ENCODE measurements at regions not wholly inside any gene's neighbourhood (a gene's known extent, or its start where the extent isn't known, plus 50 kb on each side); places are given as distances from the start of the nearest gene placed in this dataset.

DNA sequence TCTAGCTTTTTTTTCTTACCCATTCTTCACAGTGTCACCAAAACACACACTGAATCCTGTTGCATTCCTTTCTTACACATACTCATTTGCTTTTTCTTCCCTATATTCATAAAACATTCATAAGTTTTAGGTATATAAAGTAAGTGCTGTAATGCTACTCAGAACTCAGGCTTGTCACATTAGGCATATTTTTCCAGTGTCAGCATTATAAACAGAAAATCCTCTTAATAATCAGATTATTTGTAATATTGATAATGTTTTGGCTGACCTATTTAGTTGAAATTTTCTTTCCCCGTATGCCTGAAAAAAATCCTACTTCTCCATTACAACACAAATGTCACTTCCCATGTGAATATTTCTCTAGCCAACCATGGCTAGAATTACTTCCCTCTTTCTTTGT lies 743.0 kb upstream of the NUDT12 start:
- no peak for ATAC-seq (ENCODE audit: low read depth)
- Mint-ChIP-seq H3K27me3 (no peaks in the 10 kb centered on the region), H3K4me3 (no peak overlapping the region), H3K27ac (no peak overlapping the region), H3K9me3 (peaks cover 4% of the 10 kb centered on the region), H3K4me1 (no peaks in the 10 kb centered on the region), H3K36me3 (ENCODE audit: low read depth) (no peaks in the 10 kb centered on the region)
- TF ChIP-seq, protein P1, sequence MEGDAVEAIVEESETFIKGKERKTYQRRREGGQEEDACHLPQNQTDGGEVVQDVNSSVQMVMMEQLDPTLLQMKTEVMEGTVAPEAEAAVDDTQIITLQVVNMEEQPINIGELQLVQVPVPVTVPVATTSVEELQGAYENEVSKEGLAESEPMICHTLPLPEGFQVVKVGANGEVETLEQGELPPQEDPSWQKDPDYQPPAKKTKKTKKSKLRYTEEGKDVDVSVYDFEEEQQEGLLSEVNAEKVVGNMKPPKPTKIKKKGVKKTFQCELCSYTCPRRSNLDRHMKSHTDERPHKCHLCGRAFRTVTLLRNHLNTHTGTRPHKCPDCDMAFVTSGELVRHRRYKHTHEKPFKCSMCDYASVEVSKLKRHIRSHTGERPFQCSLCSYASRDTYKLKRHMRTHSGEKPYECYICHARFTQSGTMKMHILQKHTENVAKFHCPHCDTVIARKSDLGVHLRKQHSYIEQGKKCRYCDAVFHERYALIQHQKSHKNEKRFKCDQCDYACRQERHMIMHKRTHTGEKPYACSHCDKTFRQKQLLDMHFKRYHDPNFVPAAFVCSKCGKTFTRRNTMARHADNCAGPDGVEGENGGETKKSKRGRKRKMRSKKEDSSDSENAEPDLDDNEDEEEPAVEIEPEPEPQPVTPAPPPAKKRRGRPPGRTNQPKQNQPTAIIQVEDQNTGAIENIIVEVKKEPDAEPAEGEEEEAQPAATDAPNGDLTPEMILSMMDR (IDR thresholded peaks at IDR 0.05) = no peak
- DNase-seq = no peak
- intact Hi-C loops (cut with micrococcal nuclease) = no loop called here
- ChIA-PET CTCF (no interaction called here), POLR2A (no interaction called here)

DNA sequence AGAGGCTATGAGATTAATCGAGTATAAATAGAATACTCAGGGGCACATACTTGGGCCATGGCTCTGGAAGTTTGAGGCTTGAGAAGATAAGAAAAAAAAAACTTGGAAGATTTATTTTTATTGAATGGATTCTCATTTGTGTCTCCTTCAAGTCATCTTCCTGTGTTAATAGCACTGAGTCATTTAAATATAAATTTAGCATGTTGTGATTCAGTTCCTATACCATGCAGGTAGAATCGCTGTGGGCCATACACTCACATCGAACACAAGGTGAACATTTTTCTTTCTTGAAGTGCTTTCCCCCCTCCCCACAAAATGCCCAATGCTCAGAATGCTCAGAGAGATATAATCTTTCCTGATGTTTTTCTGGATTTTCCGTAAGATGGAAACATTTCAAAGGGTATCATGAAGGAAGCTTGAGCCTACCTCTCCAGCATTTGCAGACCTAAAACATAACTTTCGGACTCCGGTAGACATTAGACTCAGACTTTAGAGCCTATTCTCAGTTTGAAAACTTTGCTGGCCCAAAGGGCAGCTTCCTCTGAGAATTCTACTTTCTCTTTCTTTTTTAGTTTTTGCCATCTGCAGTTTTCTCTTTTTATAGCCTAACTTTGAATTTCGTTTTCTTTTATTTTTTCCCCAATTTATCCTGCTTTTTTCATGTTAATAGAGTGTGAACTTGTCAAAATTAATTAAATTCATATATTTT lies 737.6 kb upstream of the NUDT12 start:
- no peak overlapping the region for H3K27ac Mint-ChIP-seq
- H3K4me1 Mint-ChIP-seq = no peaks in the 10 kb centered on the region
- no peak overlapping the region for H3K4me3 Mint-ChIP-seq
- no peaks in the 10 kb centered on the region for H3K27me3 Mint-ChIP-seq
- DNase-seq = no peak
- H3K9me3 Mint-ChIP-seq = no peaks in the 10 kb centered on the region
- TF ChIP-seq, protein P1 (IDR thresholded peaks at IDR 0.05) = no peak
- POLR2A ChIA-PET = no interaction called here
- CTCF ChIA-PET = no interaction called here
- intact Hi-C loops (cut with micrococcal nuclease) = no loop called here
- ATAC-seq (ENCODE audit: low read depth) = no peak
- H3K36me3 Mint-ChIP-seq (ENCODE audit: low read depth) = no peaks in the 10 kb centered on the region

DNA sequence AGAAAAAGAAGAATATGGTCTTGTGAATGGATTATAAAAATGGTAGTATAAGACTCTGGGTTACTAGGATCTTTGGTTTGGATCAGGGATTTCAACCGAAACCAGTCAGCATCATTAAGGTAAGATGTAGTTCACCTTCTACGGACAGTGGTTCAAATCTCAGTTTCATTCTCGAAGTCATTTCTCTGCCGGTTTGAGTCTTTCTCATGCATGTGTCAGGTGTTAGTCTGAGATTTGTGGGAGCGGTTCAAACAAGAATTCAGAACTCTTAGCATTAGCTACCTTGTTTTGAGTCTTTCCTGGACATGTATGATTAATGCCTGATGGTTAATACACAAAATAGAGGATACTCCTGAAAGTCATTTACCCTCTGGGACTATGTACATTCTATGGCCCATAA lies 735.9 kb upstream of the NUDT12 start:
- Mint-ChIP-seq H3K27me3 (no peaks in the 10 kb centered on the region), H3K9me3 (no peaks in the 10 kb centered on the region), H3K36me3 (ENCODE audit: low read depth) (no peaks in the 10 kb centered on the region), H3K4me3 (no peak overlapping the region), H3K4me1 (no peaks in the 10 kb centered on the region), H3K27ac (no peak overlapping the region)
- DNase-seq (no peak), ATAC-seq (ENCODE audit: low read depth) (no peak)
- TF ChIP-seq, protein P1 (IDR thresholded peaks at IDR 0.05) = no peak
- POLR2A ChIA-PET = no interaction called here
- CTCF ChIA-PET = no interaction called here
- intact Hi-C loops (cut with micrococcal nuclease) = no loop called here

DNA sequence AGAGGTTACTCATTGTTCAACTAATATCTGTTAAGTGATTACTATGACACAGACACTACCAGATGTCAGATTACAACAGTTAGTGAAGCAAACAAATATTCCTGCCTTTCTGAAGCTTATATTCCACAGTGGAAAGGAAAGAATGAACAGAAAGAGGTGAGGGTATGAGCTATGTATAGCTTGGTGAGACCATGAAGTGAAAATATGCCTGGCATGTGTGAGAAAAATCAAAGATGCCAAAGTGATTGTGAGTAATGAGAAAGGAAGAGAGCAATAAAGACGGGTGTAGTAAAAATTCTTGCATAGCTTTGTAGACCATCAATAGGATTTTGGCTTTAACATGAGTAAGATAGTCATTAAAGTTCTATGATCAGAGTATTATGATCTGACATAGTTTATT lies 734.5 kb upstream of the NUDT12 start:
- intact Hi-C loops (cut with micrococcal nuclease) = no loop called here
- peaks cover under 1% of the 10 kb centered on the region for H3K9me3 Mint-ChIP-seq
- no peak overlapping the region for H3K4me3 Mint-ChIP-seq
- no peaks in the 10 kb centered on the region for H3K36me3 Mint-ChIP-seq (ENCODE audit: low read depth)
- ATAC-seq (ENCODE audit: low read depth) = no peak
- no peaks in the 10 kb centered on the region for H3K27me3 Mint-ChIP-seq
- H3K27ac Mint-ChIP-seq = no peak overlapping the region
- no peaks in the 10 kb centered on the region for H3K4me1 Mint-ChIP-seq
- POLR2A ChIA-PET = no interaction called here
- TF ChIP-seq, protein P1 (IDR thresholded peaks at IDR 0.05) = no peak
- DNase-seq = no peak
- CTCF ChIA-PET = no interaction called here

DNA sequence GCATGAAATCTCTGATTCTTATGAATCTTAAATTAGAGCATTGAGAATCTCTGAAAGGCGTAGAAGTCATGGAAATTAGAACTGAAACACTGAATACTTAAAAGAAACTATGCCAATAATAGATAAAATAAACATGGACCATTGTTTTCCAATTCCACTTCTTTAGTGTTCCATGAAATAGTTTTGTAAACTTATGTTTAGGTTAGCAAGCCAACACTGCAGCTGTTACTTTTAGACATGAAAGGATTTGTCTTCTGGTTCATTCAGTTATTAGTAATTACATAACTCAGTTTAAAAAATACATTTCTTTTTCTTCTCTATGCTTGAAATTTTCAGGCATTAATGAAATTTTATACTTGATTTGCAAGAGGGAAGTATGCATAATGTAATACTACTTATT lies 733.4 kb upstream of the NUDT12 start:
- Mint-ChIP-seq H3K36me3 (ENCODE audit: low read depth) (no peaks in the 10 kb centered on the region), H3K9me3 (peaks cover 5% of the 10 kb centered on the region), H3K27me3 (no peaks in the 10 kb centered on the region), H3K27ac (no peak overlapping the region), H3K4me1 (no peaks in the 10 kb centered on the region), H3K4me3 (no peak overlapping the region)
- DNase-seq (no peak), ATAC-seq (ENCODE audit: low read depth) (no peak)
- ChIA-PET POLR2A (no interaction called here), CTCF (no interaction called here)
- intact Hi-C loops (cut with micrococcal nuclease) = no loop called here
- TF ChIP-seq, protein P1 (IDR thresholded peaks at IDR 0.05) = no peak

Data from activated B cell treated with CpG ODN at 0.5 μM for 24 hours (primary cell).